ENCODE measurements at regions not wholly inside any gene's neighbourhood (a gene's known extent, or its start where the extent isn't known, plus 50 kb on each side); places are given as distances from the start of the nearest gene placed in this dataset.

DNA sequence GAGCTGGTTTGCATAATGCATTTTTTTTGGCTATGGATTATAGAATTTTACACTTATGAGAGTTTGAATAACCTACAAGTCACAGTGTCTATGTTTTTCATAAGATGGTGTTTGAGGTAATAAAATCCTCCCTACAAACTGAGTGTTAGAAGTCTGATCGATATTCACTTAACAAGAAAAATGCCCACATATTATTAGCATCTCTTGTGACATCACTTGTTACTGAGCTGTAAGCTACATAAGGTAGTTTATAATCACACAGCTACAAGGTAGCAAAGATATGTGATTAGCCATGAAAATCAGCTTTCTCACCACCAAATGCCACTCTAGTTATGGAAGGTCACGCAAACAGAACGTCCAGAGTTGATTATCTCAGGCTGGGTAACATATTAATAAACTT is 669.6 kb downstream of the PCDH18 start:
- TF ChIP-seq ZBTB7A (IDR thresholded peaks at IDR 0.05; ENCODE audit: low read depth) = no peak
- TF ChIP-seq, protein P1, sequence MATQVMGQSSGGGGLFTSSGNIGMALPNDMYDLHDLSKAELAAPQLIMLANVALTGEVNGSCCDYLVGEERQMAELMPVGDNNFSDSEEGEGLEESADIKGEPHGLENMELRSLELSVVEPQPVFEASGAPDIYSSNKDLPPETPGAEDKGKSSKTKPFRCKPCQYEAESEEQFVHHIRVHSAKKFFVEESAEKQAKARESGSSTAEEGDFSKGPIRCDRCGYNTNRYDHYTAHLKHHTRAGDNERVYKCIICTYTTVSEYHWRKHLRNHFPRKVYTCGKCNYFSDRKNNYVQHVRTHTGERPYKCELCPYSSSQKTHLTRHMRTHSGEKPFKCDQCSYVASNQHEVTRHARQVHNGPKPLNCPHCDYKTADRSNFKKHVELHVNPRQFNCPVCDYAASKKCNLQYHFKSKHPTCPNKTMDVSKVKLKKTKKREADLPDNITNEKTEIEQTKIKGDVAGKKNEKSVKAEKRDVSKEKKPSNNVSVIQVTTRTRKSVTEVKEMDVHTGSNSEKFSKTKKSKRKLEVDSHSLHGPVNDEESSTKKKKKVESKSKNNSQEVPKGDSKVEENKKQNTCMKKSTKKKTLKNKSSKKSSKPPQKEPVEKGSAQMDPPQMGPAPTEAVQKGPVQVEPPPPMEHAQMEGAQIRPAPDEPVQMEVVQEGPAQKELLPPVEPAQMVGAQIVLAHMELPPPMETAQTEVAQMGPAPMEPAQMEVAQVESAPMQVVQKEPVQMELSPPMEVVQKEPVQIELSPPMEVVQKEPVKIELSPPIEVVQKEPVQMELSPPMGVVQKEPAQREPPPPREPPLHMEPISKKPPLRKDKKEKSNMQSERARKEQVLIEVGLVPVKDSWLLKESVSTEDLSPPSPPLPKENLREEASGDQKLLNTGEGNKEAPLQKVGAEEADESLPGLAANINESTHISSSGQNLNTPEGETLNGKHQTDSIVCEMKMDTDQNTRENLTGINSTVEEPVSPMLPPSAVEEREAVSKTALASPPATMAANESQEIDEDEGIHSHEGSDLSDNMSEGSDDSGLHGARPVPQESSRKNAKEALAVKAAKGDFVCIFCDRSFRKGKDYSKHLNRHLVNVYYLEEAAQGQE (IDR thresholded peaks at IDR 0.05; ENCODE audit: low read depth) = no peak
- no peak for TF ChIP-seq CEBPB (IDR thresholded peaks at IDR 0.05)
- no peak for TF ChIP-seq YY1 (IDR thresholded peaks at IDR 0.05; ENCODE audit: low read depth)
- TF ChIP-seq CREB1 (IDR thresholded peaks at IDR 0.05; ENCODE audit: low read depth) = no peak
- TF ChIP-seq TEAD4 (IDR thresholded peaks at IDR 0.05) = no peak
- no peak for TF ChIP-seq EP300 (IDR thresholded peaks at IDR 0.05; ENCODE audit: borderline replicate concordance)
- TF ChIP-seq TAF1 (IDR thresholded peaks at IDR 0.05; ENCODE audit: low read depth) = no peak
- TF ChIP-seq EGR1 (IDR thresholded peaks at IDR 0.05) = no peak
- no peak for TF ChIP-seq FOXM1 (IDR thresholded peaks at IDR 0.05; ENCODE audit: borderline replicate concordance, low read depth)
- TF ChIP-seq RAD21 (IDR thresholded peaks at IDR 0.05; ENCODE audit: low read depth) = no peak
- no peak for TF ChIP-seq TCF12 (IDR thresholded peaks at IDR 0.05; ENCODE audit: low read depth)
- TF ChIP-seq, protein P2, sequence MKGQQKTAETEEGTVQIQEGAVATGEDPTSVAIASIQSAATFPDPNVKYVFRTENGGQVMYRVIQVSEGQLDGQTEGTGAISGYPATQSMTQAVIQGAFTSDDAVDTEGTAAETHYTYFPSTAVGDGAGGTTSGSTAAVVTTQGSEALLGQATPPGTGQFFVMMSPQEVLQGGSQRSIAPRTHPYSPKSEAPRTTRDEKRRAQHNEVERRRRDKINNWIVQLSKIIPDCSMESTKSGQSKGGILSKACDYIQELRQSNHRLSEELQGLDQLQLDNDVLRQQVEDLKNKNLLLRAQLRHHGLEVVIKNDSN (IDR thresholded peaks at IDR 0.05) = no peak
- TF ChIP-seq NFIC (IDR thresholded peaks at IDR 0.05) = no peak
- TF ChIP-seq, protein P3, sequence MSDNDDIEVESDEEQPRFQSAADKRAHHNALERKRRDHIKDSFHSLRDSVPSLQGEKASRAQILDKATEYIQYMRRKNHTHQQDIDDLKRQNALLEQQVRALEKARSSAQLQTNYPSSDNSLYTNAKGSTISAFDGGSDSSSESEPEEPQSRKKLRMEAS (IDR thresholded peaks at IDR 0.05) = no peak

DNA sequence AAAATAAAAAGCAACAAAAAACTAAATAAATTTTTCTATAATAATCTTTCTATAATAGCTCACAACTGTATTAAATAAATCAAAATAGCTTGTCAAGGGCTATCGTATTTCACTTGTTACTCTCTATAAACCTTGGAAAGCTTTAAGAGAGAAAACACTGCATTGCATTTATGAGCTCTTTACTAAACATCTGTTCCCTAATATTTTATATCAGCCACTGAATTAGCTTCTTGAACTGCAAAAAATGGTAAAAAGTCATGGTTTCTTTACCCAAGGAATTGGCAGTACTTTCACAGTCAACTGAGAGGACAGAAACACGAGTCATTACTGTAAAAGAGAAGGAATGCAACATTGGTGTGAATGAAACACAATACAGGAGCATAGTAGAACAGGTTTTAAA is 671.2 kb downstream of the PCDH18 start:
- TF ChIP-seq TCF12 (IDR thresholded peaks at IDR 0.05; ENCODE audit: low read depth) (no peak), EP300 (IDR thresholded peaks at IDR 0.05; ENCODE audit: borderline replicate concordance) (no peak), TEAD4 (IDR thresholded peaks at IDR 0.05) (no peak), CREB1 (IDR thresholded peaks at IDR 0.05; ENCODE audit: low read depth) (no peak)

DNA sequence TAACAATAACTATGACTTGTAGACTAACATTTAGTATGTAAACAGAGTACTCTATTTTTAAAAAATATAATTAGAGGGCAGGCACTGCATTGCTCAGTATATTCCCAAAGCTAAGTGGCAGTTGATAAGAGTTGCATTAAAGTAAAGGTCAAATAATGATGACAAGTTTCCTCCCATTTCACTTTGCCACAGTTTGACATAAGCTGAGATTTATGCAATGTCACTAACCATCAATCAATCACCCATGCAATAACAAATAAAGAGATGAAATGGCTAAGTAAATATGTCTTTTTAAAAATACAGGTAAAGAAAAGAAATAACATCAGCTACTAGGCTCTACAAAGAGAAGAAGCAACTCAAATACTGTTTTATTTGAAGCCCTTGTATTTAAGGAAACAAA is 673.4 kb downstream of the PCDH18 start:
- TF ChIP-seq TAF1 (IDR thresholded peaks at IDR 0.05; ENCODE audit: low read depth) = no peak
- TF ChIP-seq, protein P2 (IDR thresholded peaks at IDR 0.05) = no peak
- TF ChIP-seq ZBTB7A (IDR thresholded peaks at IDR 0.05; ENCODE audit: low read depth) = no peak
- no peak for TF ChIP-seq NFIC (IDR thresholded peaks at IDR 0.05)
- no peak for TF ChIP-seq FOXM1 (IDR thresholded peaks at IDR 0.05; ENCODE audit: borderline replicate concordance, low read depth)
- TF ChIP-seq CREB1 (IDR thresholded peaks at IDR 0.05; ENCODE audit: low read depth) = no peak
- no peak for TF ChIP-seq TCF12 (IDR thresholded peaks at IDR 0.05; ENCODE audit: low read depth)
- TF ChIP-seq TEAD4 (IDR thresholded peaks at IDR 0.05) = no peak
- TF ChIP-seq CEBPB (IDR thresholded peaks at IDR 0.05) = no peak
- TF ChIP-seq EGR1 (IDR thresholded peaks at IDR 0.05) = no peak
- no peak for TF ChIP-seq YY1 (IDR thresholded peaks at IDR 0.05; ENCODE audit: low read depth)
- TF ChIP-seq, protein P1 (IDR thresholded peaks at IDR 0.05; ENCODE audit: low read depth) = no peak
- TF ChIP-seq EP300 (IDR thresholded peaks at IDR 0.05; ENCODE audit: borderline replicate concordance) = no peak
- TF ChIP-seq, protein P3 (IDR thresholded peaks at IDR 0.05) = no peak
- TF ChIP-seq RAD21 (IDR thresholded peaks at IDR 0.05; ENCODE audit: low read depth) = no peak

DNA sequence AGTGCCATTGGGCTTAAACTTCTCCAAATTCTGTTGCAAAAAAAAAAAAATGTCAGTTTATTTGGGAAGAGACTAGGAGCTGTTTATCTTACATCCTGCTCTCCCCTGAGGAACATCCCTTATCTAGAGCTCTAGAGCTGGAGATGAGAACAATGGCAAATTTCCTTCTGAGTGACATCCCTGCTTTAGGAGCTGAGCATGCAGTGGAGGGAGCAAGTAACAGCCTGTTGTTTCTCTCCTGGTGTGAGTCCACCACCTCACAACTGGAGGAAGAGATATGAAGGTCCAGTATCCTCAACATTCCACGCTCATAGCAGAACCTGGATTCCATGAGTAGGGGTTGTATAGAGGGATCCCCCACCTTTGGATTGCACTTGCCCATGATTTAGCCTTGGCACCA is 676.4 kb downstream of the PCDH18 start:
- TF ChIP-seq, protein P3 (IDR thresholded peaks at IDR 0.05) = no peak
- TF ChIP-seq, protein P1 (IDR thresholded peaks at IDR 0.05; ENCODE audit: low read depth) = no peak
- TF ChIP-seq CREB1 (IDR thresholded peaks at IDR 0.05; ENCODE audit: low read depth) (no peak), EGR1 (IDR thresholded peaks at IDR 0.05) (no peak), YY1 (IDR thresholded peaks at IDR 0.05; ENCODE audit: low read depth) (no peak), FOXM1 (IDR thresholded peaks at IDR 0.05; ENCODE audit: borderline replicate concordance, low read depth) (no peak), EP300 (IDR thresholded peaks at IDR 0.05; ENCODE audit: borderline replicate concordance) (no peak), ZBTB7A (IDR thresholded peaks at IDR 0.05; ENCODE audit: low read depth) (no peak), TAF1 (IDR thresholded peaks at IDR 0.05; ENCODE audit: low read depth) (no peak), RAD21 (IDR thresholded peaks at IDR 0.05; ENCODE audit: low read depth) (no peak), CEBPB (IDR thresholded peaks at IDR 0.05) (no peak), NFIC (IDR thresholded peaks at IDR 0.05) (no peak), TCF12 (IDR thresholded peaks at IDR 0.05; ENCODE audit: low read depth) (no peak), TEAD4 (IDR thresholded peaks at IDR 0.05) (no peak)
- TF ChIP-seq, protein P2 (IDR thresholded peaks at IDR 0.05) = no peak

Measured in Ishikawa (cell line).